ENCODE measurements at regions not wholly inside any gene's neighbourhood (a gene's known extent, or its start where the extent isn't known, plus 50 kb on each side); places are given as distances from the start of the nearest gene placed in this dataset.
"Not testable (repeated sequence)": the region's sequence is repeated elsewhere in the genome, so short reads cannot be mapped to it uniquely, and the experiment has no call there.

- intact Hi-C loops (cut with DNase I) = no loop called here
- DNase-seq = no peak
These were observed 144.0 kb downstream of the THBS2 start for GRCh38 chr6:169109411-169110220.

GRCh38 chr6:169108753-169109152 is 144.9 kb downstream of the THBS2 start:
- intact Hi-C loops (cut with DNase I) = no loop called here

DNA sequence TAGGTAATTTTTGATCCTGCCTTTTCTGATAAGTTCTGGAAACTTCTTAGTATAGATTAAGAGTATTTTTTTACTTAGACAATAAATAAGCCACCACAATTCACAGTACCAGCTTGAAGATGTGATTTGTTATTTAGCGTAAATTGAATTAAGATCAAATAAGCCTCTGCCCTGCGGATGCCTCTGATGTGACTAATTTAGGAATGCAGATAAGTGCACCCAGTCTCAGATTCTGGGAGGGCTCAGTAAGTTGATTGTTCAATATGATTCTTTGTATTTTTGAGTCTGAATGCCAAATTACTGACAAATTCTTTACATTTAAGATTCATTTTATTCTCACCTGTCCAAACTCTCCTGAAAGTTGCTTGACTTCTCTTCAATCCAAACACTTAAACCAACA is 147.5 kb downstream of the THBS2 start:
- no peak for DNase-seq
- intact Hi-C loops (cut with DNase I) = no loop called here

More at GRCh38 chr6:169108753-169109152, 144.9 kb downstream of the THBS2 start:
- no peak for DNase-seq

DNA sequence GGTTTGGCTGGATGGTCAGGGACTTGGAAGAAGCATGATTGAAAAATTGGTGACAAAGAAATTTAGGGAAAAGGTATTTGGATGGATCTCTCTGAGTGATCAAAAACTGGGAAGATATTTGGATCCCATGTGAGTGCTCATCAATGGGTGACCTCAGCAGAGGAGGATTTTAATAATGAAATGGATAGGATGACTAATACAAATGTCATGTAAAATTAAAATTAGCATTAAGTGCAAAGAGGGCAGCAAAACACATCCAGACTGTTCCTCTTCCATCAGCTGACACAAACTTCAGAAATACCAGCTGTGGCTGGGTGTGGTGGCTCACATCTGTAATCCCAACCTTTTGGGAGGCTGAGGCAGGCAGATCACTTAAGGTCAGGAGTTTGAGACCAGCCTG is 151.7 kb downstream of the THBS2 start:
- DNase-seq = no peak
- intact Hi-C loops (cut with DNase I) = no loop called here

DNA sequence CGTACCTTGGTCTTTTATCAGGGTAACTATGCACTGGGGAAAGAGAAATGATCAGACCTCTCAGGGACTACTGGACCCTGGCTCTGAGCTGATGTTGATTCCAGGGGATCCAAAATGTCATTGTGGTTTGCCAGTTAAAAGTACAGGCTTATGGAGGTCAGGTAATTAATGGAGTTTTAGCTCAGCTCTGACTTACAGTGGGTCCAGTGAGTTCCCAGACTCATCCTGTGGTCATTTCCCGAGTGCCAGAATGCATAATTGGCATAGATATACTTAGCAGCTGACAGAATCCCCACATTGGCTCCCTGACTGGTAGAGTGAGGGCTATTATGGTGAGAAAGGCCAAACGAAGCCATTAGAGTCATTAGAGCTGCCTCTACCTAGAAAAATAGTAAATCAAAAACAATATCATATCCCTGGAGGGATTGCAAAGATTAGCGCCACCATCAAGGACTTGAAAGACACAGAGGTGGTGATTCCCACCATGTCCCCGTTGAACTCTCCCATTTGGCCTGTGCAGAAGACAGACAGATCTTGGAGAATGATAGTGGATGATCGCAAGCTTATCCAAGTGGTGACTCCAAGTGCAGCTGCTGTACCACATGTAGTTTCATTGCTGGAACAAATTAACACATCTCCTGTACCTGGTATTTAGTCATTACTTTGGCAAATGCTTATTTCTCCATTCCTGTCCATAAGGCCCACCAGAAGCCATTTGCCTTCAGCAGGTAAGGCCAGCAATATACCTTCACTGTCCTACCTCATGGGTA is 152.4 kb downstream of the THBS2 start:
- intact Hi-C loops (cut with DNase I) = no loop called here

GRCh38 chr6:169099411-169100202 is 154.0 kb downstream of the THBS2 start:
- intact Hi-C loops (cut with DNase I) = no loop called here
- DNase-seq = no peak

More for the DNA sequence above, 152.4 kb downstream of the THBS2 start:
- no peak for DNase-seq

DNA sequence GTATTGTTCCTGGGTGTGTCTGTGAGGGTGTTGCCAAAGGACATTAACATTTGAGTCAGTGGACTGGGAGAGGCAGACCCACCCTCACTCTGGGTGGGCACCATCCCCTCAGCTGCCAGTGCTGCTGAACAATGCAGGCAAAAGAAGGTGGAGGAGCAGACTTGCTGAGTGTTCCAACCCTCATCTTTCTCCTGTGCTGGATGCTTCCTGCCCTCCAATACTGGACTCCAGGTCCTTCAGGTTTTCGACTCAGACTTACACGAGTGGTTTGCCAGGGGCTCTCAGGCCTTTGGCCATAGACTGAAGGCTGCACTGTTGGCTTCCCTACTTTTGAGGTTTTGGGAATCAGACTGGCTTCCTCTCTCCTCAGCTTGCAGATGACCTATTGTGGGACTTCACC is 155.0 kb downstream of the THBS2 start:
- intact Hi-C loops (cut with DNase I); DNase-seq: not testable (repeated sequence)

- intact Hi-C loops (cut with DNase I) = no loop called here
These were observed 155.5 kb downstream of the THBS2 start for GRCh38 chr6:169098116-169098515.

DNA sequence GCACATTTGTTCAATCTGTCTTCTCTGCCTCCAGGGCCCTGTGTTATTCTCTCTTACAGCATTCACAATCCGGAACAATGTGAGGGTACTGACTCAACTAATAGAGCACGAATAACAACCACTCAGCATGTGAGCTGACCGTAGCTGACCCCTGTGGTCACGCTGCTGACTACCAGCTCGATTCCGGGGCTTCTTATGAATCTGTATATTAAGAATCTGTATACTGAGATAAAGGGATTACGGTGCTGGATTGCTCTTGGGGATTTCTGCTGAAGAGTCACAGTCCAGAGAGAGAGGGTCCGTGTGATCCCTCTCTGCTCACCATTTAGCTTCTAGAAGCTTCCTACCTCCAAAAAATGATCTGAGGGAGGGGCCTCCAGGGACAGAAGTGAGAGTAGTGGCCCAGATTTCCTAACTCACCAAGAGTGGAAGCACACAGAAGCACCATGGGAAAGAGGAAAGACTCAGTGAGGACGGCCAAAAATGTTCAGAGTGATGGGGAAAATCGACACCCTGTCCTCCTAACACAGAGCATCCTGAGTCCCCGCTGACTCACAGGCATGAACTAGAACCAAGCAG is 156.2 kb downstream of the THBS2 start:
- DNase-seq = peak in 1 of 42 donors; percentile 31
- intact Hi-C loops (cut with DNase I) = no loop called here

More at GRCh38 chr6:169098116-169098515, 155.5 kb downstream of the THBS2 start:
- no peak for DNase-seq

- DNase-seq = peak in 1 of 42 donors; percentile 20
- intact Hi-C loops (cut with DNase I) = no loop called here
These were observed 157.3 kb downstream of the THBS2 start for GRCh38 chr6:169096388-169096787.

DNA sequence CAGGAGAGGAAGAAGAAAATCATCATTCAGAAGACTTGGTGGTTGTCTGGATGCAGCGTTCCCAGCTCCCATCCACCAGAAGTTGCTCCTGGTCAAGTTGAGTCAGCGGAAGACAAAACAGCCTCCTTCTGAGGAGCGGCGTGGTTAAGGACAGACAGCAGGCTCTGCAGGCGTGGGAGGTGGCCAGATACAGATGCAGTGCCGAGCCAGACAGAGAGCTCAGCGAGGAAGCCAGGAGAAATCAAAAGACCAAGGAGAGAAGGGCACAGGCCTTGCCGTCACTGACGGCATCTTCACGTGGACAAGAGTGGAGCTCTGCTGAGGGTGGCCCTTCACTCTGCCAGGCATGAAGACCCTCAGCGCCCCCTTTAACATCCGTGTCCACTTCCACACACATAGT is 158.5 kb downstream of the THBS2 start:
- DNase-seq = peak in 1 of 42 donors; percentile 5
- intact Hi-C loops (cut with DNase I) = no loop called here

GRCh38 chr6:169094552-169094950 is 159.1 kb downstream of the THBS2 start:
- intact Hi-C loops (cut with DNase I) = no loop called here
- no peak for DNase-seq

GRCh38 chr6:169093770-169094551 is 159.7 kb downstream of the THBS2 start:
- DNase-seq = no peak
- intact Hi-C loops (cut with DNase I) = no loop called here

GRCh38 chr6:169093066-169093723 is 160.5 kb downstream of the THBS2 start:
- no peak for DNase-seq
- intact Hi-C loops (cut with DNase I) = no loop called here

GRCh38 chr6:169092375-169092774 is 161.3 kb downstream of the THBS2 start:
- intact Hi-C loops (cut with DNase I) = no loop called here
- DNase-seq = no peak

DNA sequence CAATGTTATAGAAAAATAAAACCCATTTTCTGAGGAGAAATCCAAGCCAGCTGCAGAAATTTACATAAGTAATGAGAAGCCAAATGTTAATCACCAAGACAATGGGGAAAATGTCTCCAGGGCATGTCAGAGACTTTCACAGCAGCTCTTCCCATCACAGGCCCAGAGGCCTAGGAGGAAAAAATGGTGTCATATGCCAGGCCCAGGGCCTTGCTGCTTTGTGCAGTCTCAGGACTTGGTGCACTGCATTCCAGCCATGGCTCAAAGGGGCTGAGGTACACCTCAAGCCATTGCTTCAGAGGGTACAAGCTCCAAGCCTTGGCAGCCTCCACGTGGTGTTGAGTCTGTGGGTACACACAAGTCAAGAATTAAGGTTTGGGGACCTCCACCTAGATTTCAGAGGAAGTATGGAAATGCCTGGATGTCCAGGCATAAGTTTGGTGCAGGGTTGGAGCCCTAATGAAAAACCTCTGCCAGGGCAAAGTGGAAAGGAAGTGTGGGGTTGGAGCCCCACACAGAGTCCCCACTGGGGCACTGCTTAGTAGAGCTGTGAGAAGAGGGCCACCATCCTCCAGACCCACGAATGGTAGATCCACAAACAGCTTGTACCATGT is 163.0 kb downstream of the THBS2 start:
- intact Hi-C loops (cut with DNase I); DNase-seq: not testable (repeated sequence)

GRCh38 chr6:169088762-169089161 is 164.9 kb downstream of the THBS2 start:
- intact Hi-C loops (cut with DNase I) = no loop called here
- DNase-seq = no peak
